Hepatocyte (in vitro differentiated cells): ENCODE measurements at regions not wholly inside any gene's neighbourhood (a gene's known extent, or its start where the extent isn't known, plus 50 kb on each side); places are given as distances from the start of the nearest gene placed in this dataset.

Experiments used
- DNase-seq: peaks from one replicate; pipeline ENCODE4 v3.0.0-alpha.2; 2016; ENCODE audit warnings: low spot score
- H2AFZ ChIP-seq: fragments of 200-600 bp; sonication (generic); 2 replicates; pipeline ENCODE4 v1.6.0; 2016; ENCODE audit warnings: antibody characterized with exemption, mild to moderate bottlenecking
- H3K27ac ChIP-seq: fragments of 200-600 bp; sonication (generic); 2 replicates; pipeline ENCODE4 v1.5.1; 2016; ENCODE audit warnings: mild to moderate bottlenecking
- H3K27me3 ChIP-seq: fragments of 200-600 bp; sonication (generic); 2 replicates; pipeline ENCODE4 v1.6.1; 2016
- H3K36me3 ChIP-seq: fragments of 200-600 bp; sonication (generic); replicated peaks from 2 replicates; pipeline ENCODE4 v1.5.1; 2016; ENCODE audit warnings: low read depth; ENCODE audit not compliant: insufficient read depth
- H3K4me1 ChIP-seq: fragments of 200-600 bp; sonication (generic); 2 replicates; pipeline ENCODE4 v1.5.1; 2016; ENCODE audit warnings: mild to moderate bottlenecking, moderate library complexity; ENCODE audit not compliant: insufficient read depth
- H3K4me2 ChIP-seq: fragments of 200-600 bp; sonication (generic); 2 replicates; pipeline ENCODE4 v1.6.0; 2016
- H3K4me3 ChIP-seq: fragments of 200-600 bp; sonication (generic); 2 replicates; pipeline ENCODE4 v1.5.1; 2016; ENCODE audit warnings: mild to moderate bottlenecking
- H3K79me2 ChIP-seq: fragments of 200-600 bp; sonication (generic); 2 replicates; pipeline ENCODE4 v1.6.0; 2017; ENCODE audit warnings: mild to moderate bottlenecking
- H3K9me2 ChIP-seq: fragments of 200-600 bp; sonication (generic); replicated peaks from 2 replicates; pipeline ENCODE4 v1.6.0; 2017; ENCODE audit warnings: mild to moderate bottlenecking; ENCODE audit not compliant: insufficient read depth
- H3K9me3 ChIP-seq: fragments of 200-600 bp; sonication (generic); 2 replicates; pipeline ENCODE4 v1.5.1; 2016; ENCODE audit warnings: low read depth, mild to moderate bottlenecking
- H4K20me1 ChIP-seq: fragments of 200-600 bp; sonication (generic); 2 replicates; pipeline ENCODE4 v1.6.0; 2016; ENCODE audit warnings: mild to moderate bottlenecking; ENCODE audit not compliant: insufficient read depth, poor library complexity, severe bottlenecking
- CTCF ChIP-seq: fragments of 200-600 bp; sonication (generic); IDR thresholded peaks from 2 replicates; pipeline ENCODE4 v1.5.1; 2016; ENCODE audit warnings: antibody characterized with exemption, mild to moderate bottlenecking; ENCODE audit not compliant: poor library complexity
- EZH2 ChIP-seq: fragments of 200-600 bp; sonication (generic); IDR thresholded peaks from 2 replicates; pipeline ENCODE4 v1.6.1; 2016; ENCODE audit warnings: antibody characterized with exemption, mild to moderate bottlenecking, borderline replicate concordance
- EZH2phosphoT487 ChIP-seq: fragments of 200-600 bp; sonication (generic); IDR thresholded peaks from one replicate; pipeline ENCODE4 v1.6.1; 2018; ENCODE audit warnings: antibody characterized with exemption, mild to moderate bottlenecking, low read depth, moderate library complexity; ENCODE audit not compliant: unreplicated experiment, severe bottlenecking
- WGBS: methylation state at CpG from one replicate; pipeline ENCODE4 v1.1.6; 2016; ENCODE audit warnings: low lambda C conversion rate; ENCODE audit errors: missing lambda C conversion rate; 5-methylcytosine and 5-hydroxymethylcytosine counted together

GRCh38 chr1:168801032-168801745 lies 72.2 kb upstream of the DPT start:
- Histone ChIP-seq H2AFZ (no peak overlapping the region), H3K4me1 (peaks cover 22% of the 10 kb centered on the region), H3K27me3 (no peaks in the 10 kb centered on the region), H3K79me2 (no peaks in the 10 kb centered on the region), H3K9me2 (no peaks in the 10 kb centered on the region), H3K27ac (peak overlapping the region; percentile 83), H3K4me3 (no peak overlapping the region), H4K20me1 (no peaks in the 10 kb centered on the region), H3K36me3 (no peaks in the 10 kb centered on the region), H3K4me2 (peak overlapping the region; percentile 5), H3K9me3 (no peaks in the 10 kb centered on the region)
- peak; percentile 37 for DNase-seq
- WGBS, result 24% methylated on average over 3 of the region's 3 CpGs
- no peak for TF ChIP-seq EZH2
- no peak for TF ChIP-seq EZH2phosphoT487
- no peak for TF ChIP-seq CTCF

DNA sequence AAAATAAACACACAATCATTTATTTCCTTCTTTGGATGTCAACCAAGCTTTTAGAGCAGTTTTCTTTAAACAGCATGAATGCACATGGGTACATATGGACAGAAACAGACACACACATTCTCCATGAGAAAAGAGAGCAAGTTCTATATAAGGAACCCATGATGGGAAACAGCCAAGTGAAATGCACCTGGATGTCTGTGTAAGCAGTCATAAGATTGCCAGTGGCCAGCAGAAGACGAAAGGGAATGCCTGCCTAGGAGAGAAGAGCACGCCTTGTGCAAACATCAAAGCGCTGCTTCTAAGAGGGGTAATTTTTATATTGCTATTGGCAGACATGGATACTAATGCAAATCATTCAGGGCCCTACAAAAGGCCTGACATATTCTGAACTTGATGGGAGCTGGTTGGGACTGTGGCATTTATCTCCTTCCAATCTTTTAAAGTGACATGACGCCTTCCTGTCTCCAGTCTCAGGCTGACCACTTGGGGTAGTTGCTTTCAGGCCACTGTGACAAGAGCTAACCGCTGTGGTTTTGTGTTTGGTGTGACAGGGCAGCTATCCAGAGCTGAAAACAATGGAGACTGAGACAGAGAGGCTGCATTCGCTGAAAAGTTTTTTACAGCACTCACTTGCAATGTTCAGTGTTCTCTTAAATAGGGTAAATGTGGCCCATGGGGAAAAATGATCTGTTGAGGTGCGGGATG lies 75.0 kb upstream of the DPT start:
- TF ChIP-seq EZH2, result no peak
- no peak for TF ChIP-seq EZH2phosphoT487
- TF ChIP-seq CTCF, result no peak
- Histone ChIP-seq H3K79me2 (no peaks in the 10 kb centered on the region), H3K27ac (peak overlapping the region; percentile 83), H3K4me1 (peaks cover 22% of the 10 kb centered on the region), H4K20me1 (no peaks in the 10 kb centered on the region), H3K9me3 (no peaks in the 10 kb centered on the region), H3K4me2 (peak overlapping the region; percentile 47), H3K9me2 (no peaks in the 10 kb centered on the region), H2AFZ (peak overlapping the region; percentile 28), H3K4me3 (no peak overlapping the region), H3K36me3 (no peaks in the 10 kb centered on the region), H3K27me3 (no peaks in the 10 kb centered on the region)
- peak; percentile 21 for DNase-seq
- 36% methylated on average over 7 of the region's 7 CpGs for WGBS

DNA sequence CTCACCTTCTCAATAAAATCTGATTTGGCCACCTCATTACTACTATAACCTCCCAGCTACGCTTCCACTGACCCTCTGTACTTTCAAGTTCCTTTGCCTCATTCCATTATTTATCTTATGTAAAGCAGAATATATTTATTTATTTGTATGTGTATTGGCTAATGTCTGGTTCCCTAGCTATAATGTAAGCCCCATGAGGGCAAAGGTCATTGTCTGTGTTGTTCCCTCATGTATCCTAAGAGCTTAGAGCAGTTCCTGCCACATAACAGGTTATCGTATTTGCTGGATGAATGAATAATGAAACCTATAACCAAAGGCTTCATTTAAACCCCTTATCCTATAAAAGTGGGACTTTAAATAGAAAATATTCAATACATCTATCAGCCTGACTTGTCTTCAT lies 77.9 kb upstream of the DPT start:
- Histone ChIP-seq H3K4me3 (no peak overlapping the region), H4K20me1 (no peaks in the 10 kb centered on the region), H3K9me3 (no peaks in the 10 kb centered on the region), H3K79me2 (no peaks in the 10 kb centered on the region), H3K9me2 (no peaks in the 10 kb centered on the region), H3K27ac (peak overlapping the region; percentile 21), H2AFZ (no peak overlapping the region), H3K4me1 (peaks cover 20% of the 10 kb centered on the region), H3K36me3 (no peaks in the 10 kb centered on the region), H3K4me2 (no peak overlapping the region), H3K27me3 (no peaks in the 10 kb centered on the region)
- TF ChIP-seq EZH2phosphoT487 (no peak), EZH2 (no peak), CTCF (no peak)
- DNase-seq, result peak; percentile 12
- 73% methylated on average over 2 of the region's 2 CpGs for WGBS
